Right lobe of liver (tissue), 4 donors: ENCODE measurements at regions not wholly inside any gene's neighbourhood (a gene's known extent, or its start where the extent isn't known, plus 50 kb on each side); places are given as distances from the start of the nearest gene placed in this dataset.
"Not testable (repeated sequence)": the region's sequence is repeated elsewhere in the genome, so short reads cannot be mapped to it uniquely, and the experiment has no call there.

ENCODE experiments used
- CTCF ChIP-seq, 4 donors: fragments of 200-600 bp in 3 of 4; fragments of 450-650 bp in 1 of 4; IDR thresholded peaks; one replicate each; pipeline versions ENCODE4 v1.5.1 to v1.8.0; 2016 to 2022; ENCODE audit warnings: antibody characterized with exemption in 4 of 4, mild to moderate bottlenecking in 2 of 4
- POLR2A ChIP-seq: fragments of 450-650 bp; IDR thresholded peaks from one replicate; pipeline ENCODE4 v1.6.1; 2017; ENCODE audit warnings: antibody characterized with exemption, mild to moderate bottlenecking
- donor health status: DM: no; HTN: no; CAD: no.
- donor health status: DM: no; HTN: no; CAD: no.
- donor health status: DM: no; HTN: yes; CAD: no.

- TF ChIP-seq CTCF (IDR thresholded peaks at IDR 0.05); POLR2A: not testable (repeated sequence)
These were observed 53.8 kb upstream of the ECHDC1 start for GRCh38 chr6:127397171-127397597.
